ENCODE measurements at regions not wholly inside any gene's neighbourhood (a gene's known extent, or its start where the extent isn't known, plus 50 kb on each side); places are given as distances from the start of the nearest gene placed in this dataset.
A peak's percentile ranks its signal among the peaks of the same experiment; 100 is the strongest.
"Not testable (repeated sequence)": the region's sequence is repeated elsewhere in the genome, so short reads cannot be mapped to it uniquely, and the experiment has no call there.

GRCh38 chr2:59295524-59296162 lies 1054.5 kb upstream of the FANCL start:
- FAIRE-seq = no peak

GRCh38 chr2:59288771-59289170 lies 1047.6 kb upstream of the FANCL start:
- no peak for FAIRE-seq

DNA sequence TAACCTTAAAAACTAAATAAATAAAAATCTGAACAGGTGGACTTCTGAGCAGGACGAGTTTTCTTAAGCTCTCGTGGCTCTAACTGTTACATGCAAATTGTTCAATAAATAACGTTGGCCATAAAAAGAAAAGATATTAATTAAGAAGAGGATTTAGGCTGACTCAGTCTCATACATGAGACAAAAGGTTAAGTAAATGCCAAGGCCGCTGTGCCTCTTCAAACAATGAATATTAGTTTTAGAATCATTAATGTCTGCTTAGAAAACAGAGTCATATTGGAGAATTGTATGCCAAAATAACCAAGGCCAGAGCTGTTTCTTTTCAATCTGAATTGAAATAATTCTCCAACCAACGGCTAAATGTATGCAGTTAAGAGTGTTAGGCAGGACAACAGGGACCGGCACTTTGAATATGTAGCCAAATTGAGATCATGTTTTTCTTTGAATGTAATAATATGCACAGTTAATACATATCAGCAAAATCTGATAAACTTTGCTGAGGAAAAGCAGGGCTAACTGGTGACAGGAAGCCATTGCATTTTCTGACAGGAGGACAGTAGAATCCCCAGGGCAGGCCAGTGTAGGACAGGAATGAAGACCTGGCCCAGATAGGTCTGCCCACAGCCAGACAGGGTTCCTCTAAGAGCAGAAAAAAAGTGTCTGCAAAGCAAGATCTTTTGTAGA lies 1041.4 kb upstream of the FANCL start:
- FAIRE-seq = peak; percentile 38

DNA sequence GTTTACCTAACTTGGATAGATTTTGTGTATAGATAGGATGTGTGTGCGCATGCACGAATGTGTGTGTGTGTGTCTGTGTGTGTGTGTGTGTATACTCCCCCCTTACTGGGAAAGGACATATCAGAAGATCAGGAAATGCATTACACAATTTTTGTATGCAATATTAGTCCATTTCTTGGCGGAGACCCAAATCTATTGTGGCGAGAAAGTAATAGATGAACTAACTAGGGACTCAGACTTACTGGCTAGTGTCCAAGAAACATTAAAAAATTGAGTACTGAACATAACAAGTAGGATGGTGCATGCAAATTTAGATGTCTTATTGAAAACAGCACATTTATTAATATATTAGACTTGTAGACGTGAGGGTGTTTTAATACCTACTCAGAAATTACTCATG lies 1036.5 kb upstream of the FANCL start:
- FAIRE-seq = no peak

GRCh38 chr2:59276917-59277316 lies 1035.8 kb upstream of the FANCL start:
- FAIRE-seq = no peak

- no peak for FAIRE-seq
Measured at GRCh38 chr2:59276033-59276432, 1034.9 kb upstream of the FANCL start.

DNA sequence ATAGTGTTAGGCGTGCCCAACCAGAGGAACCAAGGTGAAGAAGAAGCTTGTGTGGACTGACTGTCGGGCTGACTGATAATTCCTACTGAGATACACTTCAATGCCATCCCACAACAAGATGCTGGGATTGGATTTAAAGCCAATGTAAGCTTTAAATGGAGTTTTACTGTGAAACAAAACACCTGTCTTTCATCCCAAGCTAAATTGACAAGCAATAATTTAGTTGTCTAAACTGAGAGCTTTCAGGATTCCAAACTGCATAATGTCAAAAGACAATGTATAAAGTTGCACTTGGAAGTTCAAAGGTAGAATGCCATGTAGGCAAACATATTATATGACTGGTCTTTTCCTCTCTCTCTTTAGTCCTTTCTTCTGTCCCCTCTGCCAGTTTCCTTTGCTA lies 1025.3 kb upstream of the FANCL start:
- FAIRE-seq = no peak

DNA sequence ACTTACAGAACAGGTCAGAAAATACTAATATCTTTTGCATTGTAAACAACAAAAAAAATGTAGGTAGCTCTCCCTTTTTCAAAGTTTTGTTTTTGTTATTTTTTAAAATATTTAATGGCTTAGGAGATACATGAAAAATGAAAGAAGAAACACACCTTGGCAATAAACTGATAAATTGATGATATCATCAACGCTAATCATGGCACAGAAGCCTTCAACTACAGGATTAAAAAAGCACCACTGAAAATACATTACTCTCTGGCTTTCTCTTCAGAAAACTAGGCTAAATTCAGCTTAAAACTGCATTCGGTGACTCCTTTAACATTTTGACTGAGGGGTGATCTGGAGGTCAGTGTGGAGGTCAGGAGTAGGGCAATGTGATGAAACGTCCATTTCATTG lies 1018.8 kb upstream of the FANCL start:
- no peak for FAIRE-seq

- FAIRE-seq = no peak
Measured at GRCh38 chr2:59256290-59256689, 1015.2 kb upstream of the FANCL start.

- FAIRE-seq = no peak
Measured at GRCh38 chr2:59254279-59254678, 1013.2 kb upstream of the FANCL start.

- FAIRE-seq = no peak
Measured at GRCh38 chr2:59250307-59250677, 1009.2 kb upstream of the FANCL start.

DNA sequence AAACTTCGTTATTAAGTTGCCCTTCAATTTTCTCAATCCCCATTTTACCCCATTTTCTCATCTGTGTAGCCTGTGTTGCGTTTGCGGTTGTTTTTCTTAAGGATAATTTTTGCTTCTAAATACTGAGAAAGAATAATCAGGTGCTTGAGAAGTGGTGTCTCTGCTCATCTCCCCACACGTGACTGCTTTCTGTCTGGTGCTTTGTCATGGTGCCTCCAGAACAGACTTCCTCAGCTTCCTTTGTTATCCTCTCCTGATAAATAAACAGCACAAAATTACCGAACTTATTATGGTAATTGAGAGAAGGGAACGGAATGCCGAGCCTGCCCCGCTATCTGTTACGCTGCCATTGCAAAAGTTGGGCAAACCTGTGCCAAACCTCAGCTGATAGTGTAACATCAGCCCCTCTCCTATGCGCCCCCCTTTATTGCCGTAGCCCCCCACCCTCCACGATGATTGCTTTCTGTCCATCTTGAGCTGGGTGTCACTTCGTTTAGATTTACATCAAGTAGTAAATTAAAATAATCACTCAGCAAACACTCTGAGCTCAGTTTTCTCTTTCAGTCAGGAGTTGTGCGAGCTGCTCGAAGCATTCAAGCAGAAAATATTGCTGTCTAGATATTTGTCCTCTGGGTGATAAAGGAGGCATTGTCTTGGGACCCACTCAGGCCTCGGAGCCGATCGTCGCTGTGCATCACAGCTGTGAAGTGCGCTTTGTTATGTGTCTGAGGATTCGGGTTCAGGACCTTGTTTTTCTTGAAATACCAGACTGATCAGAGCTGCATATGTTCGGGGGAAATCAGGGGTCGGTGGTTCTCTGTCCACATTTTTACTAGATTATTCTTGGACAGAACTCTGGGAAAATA lies 1008.5 kb upstream of the FANCL start:
- no peak for FAIRE-seq

DNA sequence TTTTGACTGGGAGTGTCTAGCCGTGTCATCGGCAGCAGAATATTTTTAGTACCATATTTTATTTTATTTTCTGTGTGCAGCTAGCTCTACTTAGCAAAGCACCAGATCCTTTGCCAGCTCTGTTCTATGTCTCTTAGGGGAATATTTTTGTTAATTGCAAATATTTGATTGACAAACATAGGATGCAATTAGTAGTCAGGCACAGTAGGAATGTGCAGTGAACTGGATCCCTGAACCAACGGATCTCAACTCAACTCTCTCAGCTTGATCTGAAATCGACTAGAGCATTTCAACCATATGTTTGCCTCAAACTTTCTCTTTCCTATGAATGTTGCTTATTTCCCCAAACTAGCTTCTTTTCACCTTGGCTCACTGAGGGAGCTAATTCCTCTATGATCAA lies 998.0 kb upstream of the FANCL start:
- FAIRE-seq = no peak

- FAIRE-seq = no peak
Measured at GRCh38 chr2:59237311-59237710, 996.2 kb upstream of the FANCL start.

DNA sequence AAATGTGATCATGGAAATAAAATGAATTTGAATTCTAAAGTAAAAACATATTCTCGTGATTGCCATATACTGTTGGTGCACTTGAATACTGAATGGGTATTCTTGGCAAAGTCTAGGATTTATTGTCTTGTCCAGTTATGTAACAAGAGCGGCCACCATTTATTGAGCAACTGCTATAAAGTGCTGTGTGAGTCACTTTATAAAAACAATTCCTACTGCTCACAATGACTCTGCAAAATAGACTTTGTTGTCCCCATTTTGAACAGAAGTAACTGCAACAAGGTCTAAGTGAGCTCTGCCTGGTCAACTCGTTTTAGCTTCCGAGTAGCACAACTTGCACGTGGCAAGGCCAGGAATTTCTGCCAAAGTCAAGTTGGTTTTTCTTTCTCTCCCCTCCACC lies 995.6 kb upstream of the FANCL start:
- FAIRE-seq = no peak

DNA sequence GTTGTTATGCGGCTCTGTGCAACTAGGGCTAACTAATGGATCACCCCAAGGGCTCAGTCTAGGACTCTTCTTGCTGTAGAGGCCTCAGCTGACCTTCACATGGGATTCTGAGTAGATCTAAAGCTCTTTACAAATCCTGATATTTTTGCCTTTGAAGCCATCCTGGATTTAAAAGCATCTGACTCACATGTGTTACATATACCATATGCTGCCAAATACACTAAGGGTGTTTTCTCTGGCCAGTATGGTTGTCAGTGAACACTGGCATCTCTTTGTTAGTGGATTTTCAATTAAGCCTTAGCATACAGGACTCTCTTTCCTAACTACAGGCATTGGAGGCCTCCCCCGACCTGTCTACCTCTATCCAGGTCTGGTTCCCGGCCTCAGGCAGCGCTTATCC lies 992.8 kb upstream of the FANCL start:
- FAIRE-seq = no peak

GRCh38 chr2:59233448-59233847 lies 992.3 kb upstream of the FANCL start:
- FAIRE-seq = no peak

DNA sequence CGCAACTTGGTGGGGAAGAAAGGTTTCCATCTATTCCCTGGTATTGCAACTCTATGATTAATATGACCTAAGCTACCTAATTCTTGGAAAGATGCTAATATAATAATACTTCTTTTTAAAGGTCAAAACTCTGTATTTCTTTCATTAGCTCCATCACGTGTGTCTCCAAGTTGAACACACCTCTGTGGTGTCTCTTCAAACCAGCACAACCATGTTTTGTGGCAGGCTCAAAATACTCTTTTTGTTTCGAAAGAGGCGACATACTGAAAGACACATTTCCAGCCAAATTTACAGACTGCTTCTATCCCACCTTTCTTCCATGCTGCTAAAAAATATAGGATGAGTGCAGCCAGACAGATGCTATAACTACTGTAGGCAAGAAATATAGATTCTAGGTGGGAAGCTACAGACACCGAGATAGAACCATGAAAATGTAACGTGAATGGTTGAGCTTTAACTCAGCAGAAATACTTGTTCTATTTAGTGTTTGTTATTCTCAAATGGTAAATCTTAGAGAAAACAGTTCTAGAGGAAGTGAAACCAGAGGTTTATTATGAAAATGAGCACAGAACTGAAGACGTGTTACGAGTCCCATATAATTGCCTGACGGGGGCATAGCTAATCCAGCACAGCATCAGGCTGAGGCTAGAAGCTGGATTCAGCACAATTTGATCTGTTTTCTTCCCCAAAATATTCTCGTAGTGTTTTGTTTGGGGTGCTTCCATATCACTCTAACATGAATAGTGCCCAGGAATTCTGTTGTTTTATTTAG lies 991.5 kb upstream of the FANCL start:
- no peak for FAIRE-seq

- not testable (repeated sequence) for FAIRE-seq
Measured at GRCh38 chr2:59226362-59226761, 985.2 kb upstream of the FANCL start.

GRCh38 chr2:59223742-59224141 lies 982.6 kb upstream of the FANCL start:
- no peak for FAIRE-seq

GRCh38 chr2:59217360-59217759 lies 976.2 kb upstream of the FANCL start:
- FAIRE-seq = no peak

DNA sequence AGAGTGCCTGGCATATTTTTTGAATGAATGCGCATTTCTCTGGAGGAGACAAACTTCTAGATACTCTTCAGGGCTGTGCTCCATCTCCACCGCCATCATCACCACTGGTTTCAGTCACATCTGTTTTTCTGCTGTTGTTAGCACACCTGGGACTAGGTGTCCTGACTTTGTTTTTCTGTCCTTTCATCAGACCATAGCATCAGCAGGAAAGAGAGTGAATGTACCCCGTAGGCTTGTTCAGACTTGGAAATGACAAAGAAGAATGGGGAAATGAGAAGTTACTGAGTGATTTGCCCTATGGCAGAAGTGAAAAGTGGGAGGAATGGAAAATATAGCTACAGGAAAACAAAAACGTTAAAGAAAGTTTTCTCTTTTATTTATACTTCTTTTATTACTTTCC lies 965.2 kb upstream of the FANCL start:
- FAIRE-seq = no peak

DNA sequence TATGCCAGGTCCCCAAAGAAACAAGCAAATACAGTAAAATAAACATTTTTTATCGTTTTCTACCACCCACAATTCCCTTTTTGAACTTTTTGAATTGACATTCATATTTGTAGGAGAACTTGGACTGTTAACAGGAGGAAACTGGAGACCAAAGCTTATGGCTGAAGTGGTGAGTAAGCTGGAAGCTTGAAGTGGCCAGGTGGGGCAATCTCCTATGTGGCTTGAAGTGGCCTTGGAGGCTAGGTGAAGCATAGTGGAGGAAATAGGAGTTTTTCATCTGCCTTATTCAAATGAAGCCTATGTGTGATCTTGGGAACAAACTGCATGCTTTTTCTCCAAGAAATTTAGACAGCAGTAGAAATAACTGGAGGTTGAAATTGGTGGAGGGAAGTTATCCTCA lies 962.9 kb upstream of the FANCL start:
- FAIRE-seq = no peak

All from islet of Langerhans (tissue), 1 donor.